Neural cell (in vitro differentiated cells): ENCODE measurements at regions not wholly inside any gene's neighbourhood (a gene's known extent, or its start where the extent isn't known, plus 50 kb on each side); places are given as distances from the start of the nearest gene placed in this dataset.

Source experiments
- H2AFZ ChIP-seq: fragments of 200-600, 300-800 bp; sonication (generic), shearing (Covaris generic); 2 replicates; pipeline ENCODE4 v1.6.0; 2014; ENCODE audit warnings: low read depth, mild to moderate bottlenecking, antibody characterized with exemption, low read length, moderate library complexity
- H3F3A ChIP-seq: fragments of 200-600 bp; shearing (Covaris generic); 2 replicates; pipeline ENCODE4 v1.6.1; 2016; ENCODE audit warnings: mild to moderate bottlenecking, moderate library complexity, mixed read lengths, antibody characterized with exemption, low read length; ENCODE audit not compliant: insufficient read depth, poor library complexity, severe bottlenecking
- H3K27ac ChIP-seq: fragments of 200-600, 300-800 bp; sonication (generic), shearing (Covaris generic); 2 replicates; pipeline ENCODE4 v1.5.1; 2014; ENCODE audit warnings: mild to moderate bottlenecking, low read length, moderate library complexity
- H3K27me3 ChIP-seq: fragments of 300-800, 200-600 bp; sonication (generic), shearing (Covaris generic); 2 replicates; pipeline ENCODE4 v1.6.0; 2014; ENCODE audit warnings: mild to moderate bottlenecking, low read depth, low read length, moderate library complexity; ENCODE audit not compliant: insufficient read depth
- H3K36me3 ChIP-seq: fragments of 300-800, 200-600 bp; sonication (generic), shearing (Covaris generic); 2 replicates; pipeline ENCODE4 v1.5.1; 2014; ENCODE audit warnings: mild to moderate bottlenecking, antibody characterized with exemption, low read length, moderate library complexity; ENCODE audit not compliant: insufficient read depth
- H3K4me2 ChIP-seq: fragments of 300-800, 200-600 bp; sonication (generic), shearing (Covaris generic); 2 replicates; pipeline ENCODE4 v1.6.0; 2014; ENCODE audit warnings: mild to moderate bottlenecking, low read length
- H3K4me3 ChIP-seq: fragments of 300-800, 200-600 bp; sonication (generic), shearing (Covaris generic); 2 replicates; pipeline ENCODE4 v1.5.1; 2014; ENCODE audit warnings: mild to moderate bottlenecking, low read length, moderate library complexity
- H3K79me2 ChIP-seq: fragments of 200-600 bp; shearing (Covaris generic); replicated peaks from 2 replicates; pipeline ENCODE4 v1.6.0; 2014; ENCODE audit warnings: mild to moderate bottlenecking, low read length, moderate library complexity; ENCODE audit not compliant: insufficient read depth
- H3K9ac ChIP-seq: fragments of 300-800, 200-600 bp; sonication (generic), shearing (Covaris generic); 2 replicates; pipeline ENCODE4 v1.6.1; 2016; ENCODE audit warnings: mild to moderate bottlenecking, low read length, mixed read lengths
- H3K9me2 ChIP-seq: fragments of 200-600 bp; shearing (Covaris generic); 2 replicates; pipeline ENCODE4 v1.6.1; 2016; ENCODE audit warnings: mild to moderate bottlenecking, low read length, mixed read lengths; ENCODE audit not compliant: insufficient read depth
- H3K9me3 ChIP-seq: fragments of 200-600, 300-800 bp; sonication (generic), shearing (Covaris generic); 2 replicates; pipeline ENCODE4 v1.6.1; 2016; ENCODE audit warnings: mild to moderate bottlenecking, mixed run types, low read length, moderate library complexity, mixed read lengths
- H4K20me1 ChIP-seq: fragments of 200-600 bp; shearing (Covaris generic); 2 replicates; pipeline ENCODE4 v1.6.1; 2016; ENCODE audit warnings: mild to moderate bottlenecking, mixed run types; ENCODE audit not compliant: insufficient read depth
- CTCF ChIP-seq: fragments of 450-650 bp; IDR thresholded peaks from 2 replicates; pipeline ENCODE4 v1.5.1; 2014; ENCODE audit warnings: antibody characterized with exemption, mild to moderate bottlenecking, moderate library complexity; ENCODE audit not compliant: poor library complexity, severe bottlenecking
- EP300 ChIP-seq: fragments of 450-650 bp; conservative IDR thresholded peaks from 2 replicates; pipeline ENCODE4 v1.6.1; 2014; ENCODE audit warnings: antibody characterized with exemption, mild to moderate bottlenecking, moderate library complexity; ENCODE audit not compliant: poor library complexity, severe bottlenecking
- EZH2 ChIP-seq: fragments of 200-600, 300-800 bp; shearing (Covaris generic), sonication (generic); IDR thresholded peaks from 2 replicates; pipeline ENCODE4 v1.6.1; 2014; ENCODE audit warnings: antibody characterized with exemption, low read length, borderline replicate concordance, mild to moderate bottlenecking; ENCODE audit not compliant: insufficient read depth, poor library complexity, severe bottlenecking
- MXI1 ChIP-seq: fragments of 450-650 bp; conservative IDR thresholded peaks from 2 replicates; pipeline ENCODE4 v1.6.1; 2014; ENCODE audit warnings: antibody characterized with exemption, mild to moderate bottlenecking; ENCODE audit not compliant: poor library complexity, severe bottlenecking
- POLR2AphosphoS5 ChIP-seq: IDR thresholded peaks from 2 replicates; pipeline ENCODE4 v1.6.1; 2012
- RAD21 ChIP-seq: fragments of 450-650 bp; conservative IDR thresholded peaks from 2 replicates; pipeline ENCODE4 v1.6.1; 2014; ENCODE audit warnings: antibody characterized with exemption, mild to moderate bottlenecking, moderate library complexity
- SMC3 ChIP-seq: fragments of 450-650 bp; conservative IDR thresholded peaks from 2 replicates; pipeline ENCODE4 v1.6.1; 2014; ENCODE audit warnings: antibody characterized with exemption, mild to moderate bottlenecking, moderate library complexity; ENCODE audit not compliant: poor library complexity
- TAF1 ChIP-seq: IDR thresholded peaks from 2 replicates; pipeline ENCODE4 v1.6.1; 2012; ENCODE audit warnings: low read depth
- TF ChIP-seq, protein P1 (sequence below): IDR thresholded peaks from 2 replicates; pipeline ENCODE4 v1.6.1; 2012; ENCODE audit warnings: borderline replicate concordance

GRCh38 chr14:65153101-65153500 lies 50.8 kb upstream of the MAX start:
- H3K36me3 ChIP-seq, result no peaks in the 10 kb centered on the region

DNA sequence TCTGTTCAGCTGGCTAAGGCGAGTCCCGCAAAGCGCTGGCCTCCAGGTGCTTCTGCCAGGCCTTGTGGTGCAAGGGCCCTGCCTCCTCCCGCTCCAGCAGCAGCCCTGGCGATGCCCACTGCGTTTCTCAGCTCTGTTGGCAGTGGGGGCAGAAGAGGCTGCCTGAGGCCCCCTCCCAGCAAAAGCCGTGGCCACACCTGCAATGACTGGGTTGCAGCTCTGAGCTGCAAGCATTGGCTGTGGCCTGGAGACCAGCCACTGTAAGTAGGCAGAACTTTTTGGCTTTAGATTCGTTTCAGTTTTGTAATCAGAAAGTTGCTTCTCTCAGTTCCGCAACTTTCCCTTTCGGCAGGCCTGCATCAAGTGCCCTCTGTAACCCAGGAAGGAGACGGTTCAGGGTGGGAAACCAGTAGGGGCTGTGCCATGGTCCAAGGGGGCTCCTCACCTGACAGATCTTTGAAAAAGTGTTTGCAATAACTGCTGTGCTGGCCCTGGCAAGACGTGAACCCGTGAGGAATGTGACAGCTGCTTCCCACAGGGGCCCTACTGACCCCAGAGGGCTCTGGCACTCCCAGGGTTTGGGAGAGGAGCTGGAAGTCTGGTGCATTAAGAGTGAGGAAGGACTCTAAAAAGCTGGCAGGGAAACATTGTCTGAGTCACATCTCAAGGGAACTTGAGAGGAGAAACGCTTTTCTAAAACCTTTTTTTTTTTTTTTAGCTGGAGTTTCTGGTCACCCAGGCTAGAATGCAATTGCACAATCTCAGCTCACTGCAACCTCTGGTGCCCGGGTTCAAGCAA lies 54.5 kb upstream of the MAX start:
- Histone ChIP-seq H3K27me3 (no peaks in the 10 kb centered on the region), H3K9ac (no peak overlapping the region)

More at GRCh38 chr14:65153101-65153500, 50.8 kb upstream of the MAX start:
- no peaks in the 10 kb centered on the region for H3K27me3 ChIP-seq
- H3K27ac ChIP-seq, result no peak overlapping the region
- no peaks in the 10 kb centered on the region for H4K20me1 ChIP-seq
- no peaks in the 10 kb centered on the region for H3K9me2 ChIP-seq
- H3K4me2 ChIP-seq, result no peak overlapping the region
- no peaks in the 10 kb centered on the region for H3K9me3 ChIP-seq
- H3K79me2 ChIP-seq, result no peaks in the 10 kb centered on the region
- no peak overlapping the region for H3K4me3 ChIP-seq
- TF ChIP-seq SMC3 (no peak), TAF1 (no peak), EZH2 (no peak), RAD21 (no peak), MXI1 (no peak), POLR2AphosphoS5 (no peak), EP300 (no peak), CTCF (no peak)
- H3F3A ChIP-seq, result no peaks in the 10 kb centered on the region
- no peak overlapping the region for H3K9ac ChIP-seq
- no peak overlapping the region for H2AFZ ChIP-seq

More for the DNA sequence above, 54.5 kb upstream of the MAX start:
- Histone ChIP-seq H3K36me3 (no peaks in the 10 kb centered on the region), H3F3A (no peaks in the 10 kb centered on the region), H3K4me2 (no peak overlapping the region), H3K79me2 (no peaks in the 10 kb centered on the region), H2AFZ (no peak overlapping the region), H3K27ac (no peak overlapping the region), H4K20me1 (no peaks in the 10 kb centered on the region), H3K4me3 (no peak overlapping the region), H3K9me3 (no peaks in the 10 kb centered on the region), H3K9me2 (no peaks in the 10 kb centered on the region)
- TF ChIP-seq TAF1, result no peak
- no peak for TF ChIP-seq RAD21
- TF ChIP-seq EP300, result no peak
- TF ChIP-seq CTCF, result no peak
- TF ChIP-seq SMC3, result no peak
- no peak for TF ChIP-seq POLR2AphosphoS5
- no peak for TF ChIP-seq EZH2
- TF ChIP-seq, protein P1, sequence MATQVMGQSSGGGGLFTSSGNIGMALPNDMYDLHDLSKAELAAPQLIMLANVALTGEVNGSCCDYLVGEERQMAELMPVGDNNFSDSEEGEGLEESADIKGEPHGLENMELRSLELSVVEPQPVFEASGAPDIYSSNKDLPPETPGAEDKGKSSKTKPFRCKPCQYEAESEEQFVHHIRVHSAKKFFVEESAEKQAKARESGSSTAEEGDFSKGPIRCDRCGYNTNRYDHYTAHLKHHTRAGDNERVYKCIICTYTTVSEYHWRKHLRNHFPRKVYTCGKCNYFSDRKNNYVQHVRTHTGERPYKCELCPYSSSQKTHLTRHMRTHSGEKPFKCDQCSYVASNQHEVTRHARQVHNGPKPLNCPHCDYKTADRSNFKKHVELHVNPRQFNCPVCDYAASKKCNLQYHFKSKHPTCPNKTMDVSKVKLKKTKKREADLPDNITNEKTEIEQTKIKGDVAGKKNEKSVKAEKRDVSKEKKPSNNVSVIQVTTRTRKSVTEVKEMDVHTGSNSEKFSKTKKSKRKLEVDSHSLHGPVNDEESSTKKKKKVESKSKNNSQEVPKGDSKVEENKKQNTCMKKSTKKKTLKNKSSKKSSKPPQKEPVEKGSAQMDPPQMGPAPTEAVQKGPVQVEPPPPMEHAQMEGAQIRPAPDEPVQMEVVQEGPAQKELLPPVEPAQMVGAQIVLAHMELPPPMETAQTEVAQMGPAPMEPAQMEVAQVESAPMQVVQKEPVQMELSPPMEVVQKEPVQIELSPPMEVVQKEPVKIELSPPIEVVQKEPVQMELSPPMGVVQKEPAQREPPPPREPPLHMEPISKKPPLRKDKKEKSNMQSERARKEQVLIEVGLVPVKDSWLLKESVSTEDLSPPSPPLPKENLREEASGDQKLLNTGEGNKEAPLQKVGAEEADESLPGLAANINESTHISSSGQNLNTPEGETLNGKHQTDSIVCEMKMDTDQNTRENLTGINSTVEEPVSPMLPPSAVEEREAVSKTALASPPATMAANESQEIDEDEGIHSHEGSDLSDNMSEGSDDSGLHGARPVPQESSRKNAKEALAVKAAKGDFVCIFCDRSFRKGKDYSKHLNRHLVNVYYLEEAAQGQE, result no peak
- TF ChIP-seq MXI1, result no peak
